Upper lobe of left lung (tissue), 4 donors: ENCODE measurements at regions not wholly inside any gene's neighbourhood (a gene's known extent, or its start where the extent isn't known, plus 50 kb on each side); places are given as distances from the start of the nearest gene placed in this dataset.

Source experiments
- CTCF ChIP-seq, 6 experiments: fragments of 450-650 bp in 4 of 6; fragments of 200-600 bp in 2 of 6; sonication (generic) in 2 of 6; IDR thresholded peaks; one replicate each; pipeline ENCODE4 v1.5.1; 2016 to 2019; ENCODE audit warnings: antibody characterized with exemption in 6 of 6
- POLR2A ChIP-seq, 4 donors: fragments of 450-650 bp; IDR thresholded peaks; one replicate each; pipeline ENCODE4 v1.5.1; 2016 to 2017; ENCODE audit warnings: antibody characterized with exemption in 4 of 4, mild to moderate bottlenecking in 2 of 4
- POLR2AphosphoS5 ChIP-seq, 2 donors: sonication (generic); formaldehyde crosslinking; IDR thresholded peaks; one replicate each; pipeline ENCODE4 v1.5.1; 2017; ENCODE audit warnings: antibody characterized with exemption in 2 of 2

GRCh38 chr1:196102826-196103225, 505.4 kb downstream of the KCNT2 start:
- TF ChIP-seq CTCF (IDR thresholded peaks at IDR 0.05) (no peak), POLR2A (IDR thresholded peaks at IDR 0.05) (no peak), POLR2AphosphoS5 (IDR thresholded peaks at IDR 0.05) (no peak)
